Astrocyte (in vitro differentiated cells and primary cell): ENCODE measurements at regions not wholly inside any gene's neighbourhood (a gene's known extent, or its start where the extent isn't known, plus 50 kb on each side); places are given as distances from the start of the nearest gene placed in this dataset.
A peak's percentile ranks its signal among the peaks of the same experiment; 100 is the strongest.

Experiments used
- DNase-seq: peaks from one replicate; pipeline ENCODE4 v3.0.0-alpha.2; 2010; ENCODE audit warnings: low read depth
- FAIRE-seq: peaks from 2 replicates; lab custom pipeline; 2011; peaks lifted over from hg19 to GRCh38; lab: Jason Lieb, UNC
- H2AFZ ChIP-seq: 2 replicates; pipeline ENCODE4 v1.6.0; 2012; ENCODE audit warnings: low read depth, low read length, inconsistent platforms
- H3K27ac ChIP-seq: 2 replicates; pipeline ENCODE4 v1.5.1; 2011; ENCODE audit warnings: low read depth, low read length, inconsistent platforms
- H3K27me3 ChIP-seq: 2 replicates; pipeline ENCODE4 v1.6.0; 2011; ENCODE audit warnings: low read length, inconsistent platforms; ENCODE audit not compliant: insufficient read depth
- H3K36me3 ChIP-seq: 2 replicates; pipeline ENCODE4 v1.5.1; 2011; ENCODE audit warnings: low read length, inconsistent platforms; ENCODE audit not compliant: insufficient read depth
- H3K4me1 ChIP-seq: 2 replicates; pipeline ENCODE4 v1.5.1; 2011; ENCODE audit warnings: low read length, inconsistent platforms; ENCODE audit not compliant: insufficient read depth
- H3K4me2 ChIP-seq: 2 replicates; pipeline ENCODE4 v1.6.0; 2012; ENCODE audit warnings: low read length, inconsistent platforms
- H3K4me3 ChIP-seq: 2 replicates; pipeline ENCODE4 v1.5.1; 2011; ENCODE audit warnings: low read depth, mild to moderate bottlenecking, low read length, inconsistent platforms; ENCODE audit not compliant: insufficient read depth
- H3K79me2 ChIP-seq: 2 replicates; pipeline ENCODE4 v1.6.0; 2012; ENCODE audit warnings: mild to moderate bottlenecking, low read length, inconsistent platforms; ENCODE audit not compliant: insufficient read depth
- H3K9ac ChIP-seq: 2 replicates; pipeline ENCODE4 v1.6.0; 2012; ENCODE audit warnings: mild to moderate bottlenecking, low read length, inconsistent platforms
- H3K9me3 ChIP-seq: 2 replicates; pipeline ENCODE4 v1.5.1; 2012; ENCODE audit warnings: low read depth, mild to moderate bottlenecking, low read length, inconsistent platforms; ENCODE audit not compliant: insufficient read depth
- H4K20me1 ChIP-seq: 2 replicates; pipeline ENCODE4 v1.6.0; 2012; ENCODE audit warnings: low read length, inconsistent platforms; ENCODE audit not compliant: insufficient read depth
- H3K27ac Mint-ChIP-seq: one replicate; pipeline ENCODE4 v1.8.0; 2021; ENCODE audit warnings: mild to moderate bottlenecking, mixed read lengths; ENCODE audit not compliant: unreplicated experiment
- H3K27me3 Mint-ChIP-seq: one replicate; pipeline ENCODE4 v1.8.0; 2021; ENCODE audit warnings: low read depth, mixed read lengths; ENCODE audit not compliant: unreplicated experiment
- H3K36me3 Mint-ChIP-seq: one replicate; pipeline ENCODE4 v1.8.0; 2021; ENCODE audit warnings: low read depth, mixed read lengths; ENCODE audit not compliant: unreplicated experiment
- H3K4me1 Mint-ChIP-seq: one replicate; pipeline ENCODE4 v1.8.0; 2021; ENCODE audit warnings: low read depth, mixed read lengths; ENCODE audit not compliant: unreplicated experiment
- H3K4me3 Mint-ChIP-seq: one replicate; pipeline ENCODE4 v1.8.0; 2021; ENCODE audit warnings: mild to moderate bottlenecking, moderate library complexity, mixed read lengths; ENCODE audit not compliant: unreplicated experiment
- H3K9me3 Mint-ChIP-seq: one replicate; pipeline ENCODE4 v1.8.0; 2021; ENCODE audit warnings: mild to moderate bottlenecking, mixed read lengths; ENCODE audit not compliant: unreplicated experiment
- EZH2 ChIP-seq: IDR thresholded peaks from 2 replicates; pipeline ENCODE4 v1.6.1; 2012; ENCODE audit warnings: mild to moderate bottlenecking, low read length, inconsistent platforms; ENCODE audit not compliant: insufficient read depth
- TF ChIP-seq, protein P1 (sequence below): IDR thresholded peaks from 2 replicates; pipeline ENCODE4 v1.5.1; 2011; ENCODE audit warnings: low read depth, mild to moderate bottlenecking, inconsistent platforms, low read length, moderate library complexity; ENCODE audit not compliant: insufficient read depth

DNA sequence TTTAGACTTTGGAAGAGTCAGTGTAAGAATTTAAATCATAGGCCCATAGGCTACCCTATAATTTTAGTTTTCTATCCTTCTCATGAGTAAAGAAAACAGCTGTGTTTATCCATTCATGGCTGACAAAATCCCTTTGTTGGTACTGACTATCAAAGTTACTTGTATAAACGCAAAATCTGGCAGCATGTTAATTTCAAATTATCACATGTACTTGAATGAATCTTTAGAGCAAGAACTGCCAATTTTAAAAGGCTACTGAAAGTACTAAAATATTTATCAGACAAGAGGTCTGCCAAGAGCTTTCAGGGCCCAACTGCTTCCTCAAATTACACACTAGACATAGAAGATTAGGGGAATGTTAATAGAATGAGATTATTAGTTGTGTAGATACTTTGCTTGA, 66.6 kb downstream of the MYL12B start:
- Histone ChIP-seq H3K36me3 (no peaks in the 10 kb centered on the region), H3K9ac (no peak overlapping the region), H3K27ac (no peak overlapping the region), H3K4me1 (peaks cover 6% of the 10 kb centered on the region), H3K79me2 (no peaks in the 10 kb centered on the region), H2AFZ (no peak overlapping the region), H3K9me3 (no peaks in the 10 kb centered on the region), H3K27me3 (peaks cover 3% of the 10 kb centered on the region), H3K4me2 (no peak overlapping the region), H4K20me1 (no peaks in the 10 kb centered on the region), H3K4me3 (no peak overlapping the region)
- no peak for FAIRE-seq
- peaks cover 8% of the 10 kb centered on the region for H3K4me1 Mint-ChIP-seq
- H3K4me3 Mint-ChIP-seq = no peak overlapping the region
- H3K36me3 Mint-ChIP-seq = no peaks in the 10 kb centered on the region
- no peak for DNase-seq
- TF ChIP-seq, protein P1, sequence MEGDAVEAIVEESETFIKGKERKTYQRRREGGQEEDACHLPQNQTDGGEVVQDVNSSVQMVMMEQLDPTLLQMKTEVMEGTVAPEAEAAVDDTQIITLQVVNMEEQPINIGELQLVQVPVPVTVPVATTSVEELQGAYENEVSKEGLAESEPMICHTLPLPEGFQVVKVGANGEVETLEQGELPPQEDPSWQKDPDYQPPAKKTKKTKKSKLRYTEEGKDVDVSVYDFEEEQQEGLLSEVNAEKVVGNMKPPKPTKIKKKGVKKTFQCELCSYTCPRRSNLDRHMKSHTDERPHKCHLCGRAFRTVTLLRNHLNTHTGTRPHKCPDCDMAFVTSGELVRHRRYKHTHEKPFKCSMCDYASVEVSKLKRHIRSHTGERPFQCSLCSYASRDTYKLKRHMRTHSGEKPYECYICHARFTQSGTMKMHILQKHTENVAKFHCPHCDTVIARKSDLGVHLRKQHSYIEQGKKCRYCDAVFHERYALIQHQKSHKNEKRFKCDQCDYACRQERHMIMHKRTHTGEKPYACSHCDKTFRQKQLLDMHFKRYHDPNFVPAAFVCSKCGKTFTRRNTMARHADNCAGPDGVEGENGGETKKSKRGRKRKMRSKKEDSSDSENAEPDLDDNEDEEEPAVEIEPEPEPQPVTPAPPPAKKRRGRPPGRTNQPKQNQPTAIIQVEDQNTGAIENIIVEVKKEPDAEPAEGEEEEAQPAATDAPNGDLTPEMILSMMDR = no peak
- TF ChIP-seq EZH2 = no peak
- H3K27me3 Mint-ChIP-seq = no peaks in the 10 kb centered on the region
- H3K9me3 Mint-ChIP-seq = peaks cover 6% of the 10 kb centered on the region
- H3K27ac Mint-ChIP-seq = no peak overlapping the region

DNA sequence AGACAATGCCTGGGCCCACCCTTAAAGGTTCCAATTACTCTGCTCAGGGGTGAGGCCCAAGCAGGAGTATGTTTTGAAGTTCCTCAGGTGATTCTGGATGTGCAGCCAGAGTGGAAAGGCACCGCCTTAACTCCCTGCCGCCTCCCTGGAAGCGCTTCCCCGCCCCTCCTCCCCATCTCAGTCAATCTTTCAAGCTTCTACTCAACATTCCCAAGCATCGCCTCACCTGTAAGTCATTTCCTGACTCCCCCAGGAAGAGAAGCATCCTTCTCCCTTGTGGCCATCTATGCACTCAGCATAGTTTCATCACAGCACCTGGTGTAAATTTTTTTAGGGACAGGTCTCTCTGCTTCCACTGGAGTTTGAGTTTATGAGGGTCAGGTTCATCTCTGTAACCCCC, 67.5 kb downstream of the MYL12B start:
- Histone ChIP-seq H4K20me1 (no peaks in the 10 kb centered on the region), H3K4me1 (no peaks in the 10 kb centered on the region), H3K9me3 (no peaks in the 10 kb centered on the region), H3K9ac (no peak overlapping the region), H2AFZ (no peak overlapping the region), H3K4me3 (no peak overlapping the region), H3K27ac (no peak overlapping the region), H3K4me2 (no peak overlapping the region), H3K79me2 (no peaks in the 10 kb centered on the region), H3K27me3 (peaks cover 3% of the 10 kb centered on the region), H3K36me3 (no peaks in the 10 kb centered on the region)
- Mint-ChIP-seq H3K9me3 (peaks cover 6% of the 10 kb centered on the region), H3K27me3 (no peaks in the 10 kb centered on the region), H3K4me1 (no peaks in the 10 kb centered on the region), H3K36me3 (no peaks in the 10 kb centered on the region), H3K27ac (peak overlapping the region; percentile 34), H3K4me3 (no peak overlapping the region)
- FAIRE-seq = no peak
- DNase-seq = no peak
- TF ChIP-seq, protein P1 = no peak
- no peak for TF ChIP-seq EZH2

GRCh38 chr18:3329872-3330271, 67.9 kb downstream of the MYL12B start:
- no peaks in the 10 kb centered on the region for H4K20me1 ChIP-seq
- DNase-seq (no peak), FAIRE-seq (no peak)
- H3K9me3 ChIP-seq = no peaks in the 10 kb centered on the region
- no peaks in the 10 kb centered on the region for H3K27me3 Mint-ChIP-seq
- H2AFZ ChIP-seq = no peak overlapping the region
- no peak overlapping the region for H3K4me3 ChIP-seq
- no peaks in the 10 kb centered on the region for H3K36me3 ChIP-seq
- no peaks in the 10 kb centered on the region for H3K36me3 Mint-ChIP-seq
- H3K4me3 Mint-ChIP-seq = no peak overlapping the region
- no peak overlapping the region for H3K27ac Mint-ChIP-seq
- no peak overlapping the region for H3K4me2 ChIP-seq
- peaks cover 3% of the 10 kb centered on the region for H3K27me3 ChIP-seq
- no peaks in the 10 kb centered on the region for H3K4me1 ChIP-seq
- no peaks in the 10 kb centered on the region for H3K4me1 Mint-ChIP-seq
- TF ChIP-seq, protein P1 = no peak
- no peak for TF ChIP-seq EZH2
- H3K9ac ChIP-seq = no peak overlapping the region
- no peak overlapping the region for H3K27ac ChIP-seq
- no peaks in the 10 kb centered on the region for H3K79me2 ChIP-seq
- H3K9me3 Mint-ChIP-seq = peaks cover 6% of the 10 kb centered on the region
